NCI-H2029 (cell line): ENCODE measurements at regions not wholly inside any gene's neighbourhood (a gene's known extent, or its start where the extent isn't known, plus 50 kb on each side); places are given as distances from the start of the nearest gene placed in this dataset.
"Not testable (repeated sequence)": the region's sequence is repeated elsewhere in the genome, so short reads cannot be mapped to it uniquely, and the experiment has no call there.

ENCODE experiments used
- DNase-seq: peaks from one replicate; lab custom pipeline; 2025; lab: John Stamatoyannopoulos, UW

GRCh38 chr5:92992073-92992472 is 588.9 kb downstream of the NR2F1-AS1 start:
- no peak for DNase-seq

GRCh38 chr5:92991581-92992067 is 589.4 kb downstream of the NR2F1-AS1 start:
- no peak for DNase-seq

GRCh38 chr5:92990771-92991170 is 590.2 kb downstream of the NR2F1-AS1 start:
- no peak for DNase-seq

DNA sequence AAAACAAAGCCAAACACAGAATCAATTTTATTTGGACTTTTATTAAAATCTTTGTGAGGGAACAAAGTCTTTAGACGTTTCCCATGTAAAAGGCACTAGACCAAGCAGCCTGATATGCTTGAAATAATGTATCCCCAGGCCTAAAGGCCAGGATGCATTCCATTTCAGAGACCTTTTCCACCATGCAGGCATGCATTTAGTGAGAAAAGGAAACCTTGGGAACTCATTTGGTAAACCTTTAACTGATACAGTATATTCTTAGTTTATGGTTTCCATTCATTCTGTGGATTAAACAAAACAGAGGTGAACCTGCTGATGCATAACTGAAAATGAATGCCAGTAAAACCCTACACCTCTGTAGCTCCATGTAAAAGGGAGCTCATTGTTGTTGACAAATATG is 600.0 kb downstream of the NR2F1-AS1 start:
- no peak for DNase-seq

DNA sequence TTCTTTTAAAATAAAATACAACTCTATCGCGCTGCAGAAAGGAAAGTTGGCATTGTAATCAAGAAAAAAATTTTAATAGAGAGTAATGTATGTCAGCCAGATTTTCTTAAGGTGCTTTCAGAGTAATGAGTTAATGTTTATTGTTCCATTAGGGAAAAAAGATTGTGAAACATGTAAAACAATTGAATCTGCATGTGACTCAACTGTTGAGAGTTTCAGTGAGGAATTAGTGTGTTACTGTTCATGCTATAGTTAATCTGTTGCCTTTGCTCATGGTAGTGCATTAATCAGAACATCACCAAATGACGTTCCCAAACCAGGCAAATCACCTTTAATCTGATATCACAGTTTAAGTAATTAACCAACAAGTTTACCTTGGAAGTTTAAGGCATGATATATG is 600.5 kb downstream of the NR2F1-AS1 start:
- DNase-seq: no peak

- DNase-seq: no peak
These were observed 601.3 kb downstream of the NR2F1-AS1 start for GRCh38 chr5:92979716-92980115.

- DNase-seq: no peak
These were observed 603.0 kb downstream of the NR2F1-AS1 start for GRCh38 chr5:92977846-92978540.

- DNase-seq: no peak
These were observed 604.9 kb downstream of the NR2F1-AS1 start for GRCh38 chr5:92976156-92976555.

DNA sequence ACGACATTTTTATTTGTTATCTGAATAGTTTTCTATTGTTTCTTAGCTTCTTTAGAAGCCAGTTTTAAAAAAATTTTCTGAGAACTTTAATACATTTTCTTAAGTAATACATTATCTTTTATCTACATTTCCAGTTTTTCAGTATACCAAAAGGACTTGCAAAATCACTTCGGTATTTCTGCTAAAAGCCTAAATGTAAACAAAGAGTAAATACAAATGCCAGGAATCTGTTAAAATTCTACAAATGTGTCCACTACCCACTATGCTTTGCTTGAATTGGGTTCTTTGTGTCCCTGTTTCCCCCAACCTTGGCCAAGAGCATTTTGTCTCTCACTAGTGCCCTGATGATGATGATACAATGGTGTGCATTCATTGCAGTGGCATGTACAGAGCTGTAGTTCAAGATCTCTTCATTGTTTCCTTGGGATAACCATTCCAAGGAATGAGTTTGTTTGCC is 611.2 kb downstream of the NR2F1-AS1 start:
- no peak for DNase-seq

DNA sequence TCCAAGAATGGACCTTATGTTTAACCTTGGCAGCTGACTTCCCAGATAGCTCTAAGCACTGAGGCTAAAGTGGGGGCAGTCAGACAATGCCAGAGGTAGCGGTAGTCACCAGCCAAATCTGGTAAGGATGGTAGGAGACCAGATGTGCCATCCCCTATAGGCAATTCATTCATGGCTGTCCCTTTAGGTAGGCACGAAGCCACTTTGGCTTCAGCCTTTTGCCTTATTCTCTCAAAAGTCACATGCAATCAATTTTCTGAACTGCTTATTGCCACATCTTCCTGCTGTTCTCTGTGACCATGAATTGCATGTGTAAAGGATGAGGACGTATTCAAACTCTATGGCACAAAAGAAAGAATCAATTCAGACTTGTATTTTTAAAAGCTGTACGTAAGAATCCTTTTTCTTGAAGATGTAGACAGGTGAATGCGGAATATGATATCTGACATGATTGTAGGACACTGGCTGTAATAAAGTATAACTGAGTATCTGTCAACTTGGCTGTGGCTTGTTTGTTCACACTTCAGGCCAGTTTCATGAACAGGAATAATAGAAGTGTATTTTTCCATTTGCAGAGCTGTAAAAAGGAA is 611.7 kb downstream of the NR2F1-AS1 start:
- DNase-seq: no peak

DNA sequence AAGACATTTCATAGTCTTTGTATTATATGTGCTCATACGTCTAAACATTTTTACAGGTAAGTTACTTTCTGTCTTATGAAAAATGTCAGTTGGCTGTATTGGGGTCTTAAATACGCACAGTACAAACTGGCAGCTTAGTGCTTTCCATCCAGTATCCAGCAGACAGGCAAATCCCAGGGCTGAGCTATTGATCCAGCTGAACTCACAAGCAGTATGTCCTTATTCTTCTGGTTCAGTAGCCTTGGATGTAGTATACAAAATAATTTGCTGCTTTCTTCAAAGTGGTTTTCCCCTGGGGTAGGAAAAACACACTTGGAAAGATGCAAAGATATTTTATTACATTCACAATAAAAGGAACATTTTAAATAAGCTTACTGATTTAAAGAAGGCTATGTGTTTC is 617.2 kb downstream of the NR2F1-AS1 start:
- no peak for DNase-seq

DNA sequence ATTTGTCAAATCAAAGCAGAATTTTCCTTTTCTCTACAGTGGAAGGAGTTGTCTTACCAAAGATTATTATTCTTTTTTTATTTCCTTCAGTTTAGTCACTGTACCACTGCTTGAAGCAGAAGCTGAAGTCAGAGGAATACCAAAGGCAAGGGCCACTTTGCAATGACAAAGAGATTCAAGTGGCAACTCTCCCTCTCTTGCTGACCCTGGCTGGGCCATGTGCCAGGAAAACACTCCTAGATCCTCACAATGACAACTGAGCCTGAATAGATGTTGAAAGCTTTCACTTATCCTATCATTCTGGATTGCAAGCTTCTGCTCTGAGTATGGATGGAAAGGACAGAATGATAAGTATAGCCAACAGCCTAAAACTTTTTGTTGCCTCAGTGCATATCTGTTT is 618.3 kb downstream of the NR2F1-AS1 start:
- peak; percentile 89 for DNase-seq

DNA sequence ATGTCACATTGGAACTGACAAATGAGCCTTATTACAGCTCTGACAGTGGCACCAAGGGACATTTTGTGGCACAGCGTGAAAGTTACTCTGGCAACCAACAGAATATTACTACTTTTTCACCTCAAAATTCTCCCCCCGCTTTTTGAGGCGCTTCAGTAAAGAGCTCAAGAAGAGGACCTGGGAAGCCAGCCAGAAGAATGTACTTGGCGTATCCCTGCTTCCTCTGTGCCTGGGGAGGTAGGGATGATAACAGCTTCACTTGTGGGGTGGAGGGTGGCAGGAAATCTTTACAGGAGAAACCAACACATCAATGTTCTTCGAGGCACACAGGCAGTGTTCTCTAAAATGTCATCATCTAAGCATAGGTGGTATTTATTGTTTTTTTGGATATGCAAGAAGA is 624.1 kb downstream of the NR2F1-AS1 start:
- DNase-seq: no peak

DNA sequence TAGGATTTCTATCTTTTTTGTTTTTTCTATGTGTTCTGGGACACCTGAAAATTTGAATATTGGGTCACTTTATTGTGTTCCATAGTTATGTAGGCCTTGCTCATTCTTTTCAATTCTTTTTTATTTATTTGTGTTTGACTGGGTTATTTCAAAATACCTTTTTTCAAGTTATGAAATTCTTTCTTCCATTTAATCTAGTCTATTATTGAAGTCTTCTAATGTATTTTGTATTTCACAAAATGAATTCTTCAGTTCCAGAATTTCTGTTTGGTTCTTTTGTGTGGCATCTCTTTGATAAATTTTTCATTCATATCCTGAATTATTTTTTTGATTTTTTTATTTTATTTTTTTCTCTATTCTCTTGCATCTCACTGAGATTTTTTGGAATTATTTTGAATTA is 628.8 kb downstream of the NR2F1-AS1 start:
- no peak for DNase-seq

- DNase-seq: no peak
These were observed 629.3 kb downstream of the NR2F1-AS1 start for GRCh38 chr5:92951746-92952145.

DNA sequence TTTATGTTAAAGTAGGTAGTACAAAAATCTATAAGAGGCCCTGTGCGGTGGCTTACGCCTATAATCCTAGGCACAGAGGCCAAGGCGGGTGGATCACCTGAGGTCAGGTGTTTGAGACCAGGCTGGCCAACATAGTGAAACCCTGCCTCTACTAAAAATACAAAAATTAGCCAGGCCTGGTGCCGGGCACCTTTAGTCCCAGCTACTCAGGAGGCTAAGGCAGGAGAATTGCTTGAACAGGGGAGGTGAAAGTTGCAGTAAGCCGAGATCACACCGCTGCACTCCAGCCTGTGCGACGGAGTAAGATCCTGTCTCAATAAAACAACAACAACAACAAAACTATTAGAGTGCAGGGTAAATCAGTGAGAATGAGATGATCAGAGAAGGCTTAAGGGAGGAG is 634.5 kb downstream of the NR2F1-AS1 start:
- DNase-seq: no peak

DNA sequence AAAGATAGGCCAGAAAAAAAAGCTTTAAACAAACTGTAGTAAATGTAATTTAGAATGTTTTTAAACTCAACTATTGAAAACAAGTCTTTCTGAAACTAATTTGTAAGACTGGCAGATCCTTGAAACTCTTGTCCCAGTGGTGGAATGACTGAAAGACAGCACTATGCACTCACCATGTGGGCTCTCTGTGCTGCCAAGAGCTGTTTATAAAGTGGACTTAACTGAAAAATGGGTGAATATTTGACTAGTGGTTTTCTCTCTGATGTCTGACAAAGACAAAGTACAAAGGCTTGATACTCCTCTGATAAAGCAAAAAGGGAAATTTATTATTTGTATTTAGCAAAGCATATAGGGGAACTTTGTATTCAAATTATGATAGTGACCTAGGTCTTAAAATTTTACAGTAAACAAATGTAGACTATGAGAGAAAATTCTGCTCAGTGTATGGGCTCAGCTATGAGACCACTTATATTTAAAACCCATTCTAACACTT is 635.4 kb downstream of the NR2F1-AS1 start:
- DNase-seq: no peak

DNA sequence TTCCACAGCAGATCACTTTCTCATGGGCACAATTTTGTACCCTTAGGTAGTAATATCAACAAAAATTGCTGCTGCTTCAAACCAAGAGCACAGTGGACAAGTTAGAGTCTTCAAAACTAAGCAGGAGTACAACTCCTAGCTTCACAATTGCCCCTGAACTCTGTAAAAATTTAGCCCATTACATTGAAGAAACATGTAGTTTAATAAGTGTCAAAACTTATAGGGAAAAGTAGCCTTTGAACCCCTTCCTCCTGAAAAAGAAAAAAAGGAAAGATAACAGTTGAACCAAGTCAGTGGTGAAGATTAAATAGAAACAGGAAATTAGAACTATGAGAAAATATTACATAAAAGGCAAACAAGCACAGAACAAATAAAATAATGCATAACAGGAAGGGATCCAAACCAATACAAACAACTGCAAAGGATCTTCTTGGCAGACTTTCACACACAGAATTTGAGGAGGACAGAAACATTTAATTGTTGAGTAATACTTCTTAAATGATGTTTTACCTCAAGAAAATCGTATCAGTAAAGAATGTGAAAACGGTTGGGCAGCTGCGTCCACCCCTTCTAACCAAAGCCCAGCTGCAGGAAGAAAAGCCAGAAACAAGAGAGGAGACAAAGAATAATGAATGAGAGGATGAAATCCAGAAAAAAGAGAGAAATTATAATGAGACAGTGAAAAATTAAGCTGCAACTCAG is 636.0 kb downstream of the NR2F1-AS1 start:
- no peak for DNase-seq

DNA sequence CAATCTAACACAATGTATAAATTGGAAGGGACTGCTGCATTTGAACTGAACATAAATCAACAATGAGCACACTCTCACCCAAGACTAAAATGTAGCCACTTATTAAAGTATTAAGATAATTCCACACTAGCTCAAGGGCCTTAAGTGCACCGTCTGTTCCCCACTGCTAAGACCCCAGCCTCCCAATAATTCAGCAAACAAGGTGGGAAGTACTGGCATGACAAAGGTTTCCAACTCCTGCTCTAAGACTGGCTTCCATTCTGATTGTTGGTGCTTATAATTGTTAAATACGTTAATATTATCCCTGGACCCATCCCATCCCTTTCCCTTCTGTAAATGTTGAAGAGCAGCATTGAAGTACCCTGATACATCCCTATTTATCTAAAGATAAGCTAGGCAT is 636.7 kb downstream of the NR2F1-AS1 start:
- no peak for DNase-seq

DNA sequence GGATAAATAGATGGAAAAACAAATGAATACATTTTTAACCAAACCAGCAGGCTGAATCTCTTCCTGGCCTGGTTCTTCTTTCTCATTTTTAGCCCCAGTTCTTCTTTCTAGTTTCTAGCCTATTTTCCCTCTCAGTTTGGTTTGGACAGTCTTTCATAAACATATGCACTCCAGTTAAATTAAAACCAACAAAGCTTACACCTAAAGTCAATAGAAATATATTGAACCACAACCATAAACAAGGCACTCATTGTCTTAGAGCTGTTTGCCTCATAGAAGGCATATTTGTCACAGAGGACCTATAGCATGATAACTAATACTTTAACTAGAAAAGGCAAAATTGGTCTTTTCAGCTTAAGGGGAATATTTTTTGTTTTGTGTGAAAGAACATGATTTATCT is 638.3 kb downstream of the NR2F1-AS1 start:
- no peak for DNase-seq

DNA sequence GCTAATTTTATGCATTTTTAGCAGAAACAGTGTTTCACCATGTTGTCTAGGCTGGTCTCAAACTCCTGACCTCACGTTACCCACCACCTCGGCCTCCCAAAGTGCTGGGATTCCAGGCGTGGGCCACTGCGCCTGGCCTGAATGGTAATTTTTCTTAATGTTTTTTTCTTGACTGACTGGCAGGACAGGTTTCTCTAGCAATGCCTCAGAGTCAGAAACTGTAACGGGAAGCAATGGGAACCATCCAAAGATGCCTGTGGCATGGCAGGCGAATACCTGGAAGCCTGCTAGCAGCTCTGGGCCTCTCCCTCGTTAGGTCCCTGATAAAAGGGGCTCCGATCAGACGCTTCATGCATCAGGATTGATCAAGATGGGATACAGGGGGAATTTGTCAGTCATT is 639.2 kb downstream of the NR2F1-AS1 start:
- no peak for DNase-seq

DNA sequence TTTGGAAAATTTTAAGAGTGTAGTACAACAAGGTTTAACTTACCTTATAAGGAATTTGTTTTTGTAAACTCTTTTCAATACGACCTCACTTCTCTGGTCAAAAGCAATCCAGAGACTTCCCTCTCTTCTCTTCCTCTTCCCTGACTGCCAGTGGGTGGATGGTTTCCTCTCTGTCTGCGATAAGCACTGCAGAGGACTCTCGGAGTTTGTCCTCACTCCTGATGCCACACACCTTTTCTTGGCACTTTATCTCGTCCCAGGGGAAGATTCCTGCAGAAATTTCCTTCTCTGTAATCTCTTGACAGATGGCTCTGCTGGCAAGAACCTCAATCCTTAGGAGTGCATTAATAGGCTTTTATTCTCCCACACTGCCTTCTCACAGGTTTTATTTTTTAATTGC is 641.6 kb downstream of the NR2F1-AS1 start:
- no peak for DNase-seq

DNA sequence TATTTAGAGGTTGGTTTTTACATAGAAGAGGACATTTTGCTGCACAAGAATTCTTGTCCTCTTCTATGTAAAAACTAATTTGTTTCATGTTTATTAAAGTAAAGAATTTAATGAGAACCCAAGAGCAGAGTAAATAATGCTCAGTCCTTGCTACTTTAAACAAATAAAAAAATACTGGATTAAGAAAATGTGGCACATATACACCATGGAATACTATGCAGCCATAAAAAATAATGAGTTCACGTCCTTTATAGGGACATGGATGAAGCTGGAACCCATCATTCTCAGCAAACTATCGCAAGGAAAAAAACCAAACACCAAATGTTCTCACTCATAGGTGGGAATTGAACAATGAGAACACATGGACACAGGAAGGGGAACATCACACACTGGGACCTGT is 643.6 kb downstream of the NR2F1-AS1 start:
- DNase-seq: not testable (repeated sequence)
